H1 (cell line): ENCODE measurements at regions not wholly inside any gene's neighbourhood (a gene's known extent, or its start where the extent isn't known, plus 50 kb on each side); places are given as distances from the start of the nearest gene placed in this dataset.

ENCODE experiments used
- EZH2 ChIP-seq: fragments of 200-600 bp; sonication (generic); IDR thresholded peaks from 2 replicates; pipeline ENCODE4 v1.7.1; 2012; ENCODE audit warnings: low read depth, mild to moderate bottlenecking, moderate library complexity, low read length, inconsistent platforms; ENCODE audit not compliant: severe bottlenecking
- FOSL1 ChIP-seq: IDR thresholded peaks from 2 replicates; pipeline ENCODE4 v1.6.1; 2011; ENCODE audit warnings: mild to moderate bottlenecking, low read depth, low read length, moderate library complexity; ENCODE audit not compliant: insufficient read depth
- GTF2F1 ChIP-seq: IDR thresholded peaks from 2 replicates; pipeline ENCODE4 v1.6.1; 2012; ENCODE audit warnings: low read depth, low read length, improper control_type of control experiment, borderline replicate concordance
- JUND ChIP-seq: IDR thresholded peaks from 2 replicates; pipeline ENCODE4 v1.6.1; 2011; ENCODE audit warnings: mild to moderate bottlenecking, improper control_type of control experiment, low read length
- SP4 ChIP-seq: IDR thresholded peaks from 2 replicates; pipeline ENCODE4 v1.6.1; 2012; ENCODE audit warnings: low read length, inconsistent platforms
- TEAD4 ChIP-seq: IDR thresholded peaks from 2 replicates; pipeline ENCODE4 v1.6.1; 2012; ENCODE audit warnings: low read depth, low read length, inconsistent platforms, mixed read lengths
- TF ChIP-seq, protein P1 (sequence below), 3 experiments: IDR thresholded peaks; 1 replicate in 2 of 3; 2 replicates in 1 of 3; pipeline versions ENCODE4 v1.5.1 to v1.6.1; 2011; ENCODE audit warnings: low read length in 3 of 3, mild to moderate bottlenecking in 3 of 3, inconsistent platforms in 2 of 3, low read depth in 1 of 3, moderate library complexity in 1 of 3; ENCODE audit not compliant: insufficient read depth in 1 of 3; ENCODE audit errors: control extremely low read depth in 1 of 3

- no peak for TF ChIP-seq FOSL1
- no peak for TF ChIP-seq EZH2
- TF ChIP-seq GTF2F1, result no peak
- TF ChIP-seq SP4, result no peak
- TF ChIP-seq, protein P1, sequence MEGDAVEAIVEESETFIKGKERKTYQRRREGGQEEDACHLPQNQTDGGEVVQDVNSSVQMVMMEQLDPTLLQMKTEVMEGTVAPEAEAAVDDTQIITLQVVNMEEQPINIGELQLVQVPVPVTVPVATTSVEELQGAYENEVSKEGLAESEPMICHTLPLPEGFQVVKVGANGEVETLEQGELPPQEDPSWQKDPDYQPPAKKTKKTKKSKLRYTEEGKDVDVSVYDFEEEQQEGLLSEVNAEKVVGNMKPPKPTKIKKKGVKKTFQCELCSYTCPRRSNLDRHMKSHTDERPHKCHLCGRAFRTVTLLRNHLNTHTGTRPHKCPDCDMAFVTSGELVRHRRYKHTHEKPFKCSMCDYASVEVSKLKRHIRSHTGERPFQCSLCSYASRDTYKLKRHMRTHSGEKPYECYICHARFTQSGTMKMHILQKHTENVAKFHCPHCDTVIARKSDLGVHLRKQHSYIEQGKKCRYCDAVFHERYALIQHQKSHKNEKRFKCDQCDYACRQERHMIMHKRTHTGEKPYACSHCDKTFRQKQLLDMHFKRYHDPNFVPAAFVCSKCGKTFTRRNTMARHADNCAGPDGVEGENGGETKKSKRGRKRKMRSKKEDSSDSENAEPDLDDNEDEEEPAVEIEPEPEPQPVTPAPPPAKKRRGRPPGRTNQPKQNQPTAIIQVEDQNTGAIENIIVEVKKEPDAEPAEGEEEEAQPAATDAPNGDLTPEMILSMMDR (IDR thresholded peaks at IDR 0.05; ENCODE audit: control extremely low read depth in 1 of 3, insufficient read depth in 1 of 3, low read depth in 1 of 3, low read length in 3 of 3), result no peak
- no peak for TF ChIP-seq JUND
- no peak for TF ChIP-seq TEAD4
Observed at GRCh38 chr2:18912225-18912888, 323.0 kb upstream of the NT5C1B start.
